Karpas-422 (cell line): ENCODE measurements at regions not wholly inside any gene's neighbourhood (a gene's known extent, or its start where the extent isn't known, plus 50 kb on each side); places are given as distances from the start of the nearest gene placed in this dataset.
A peak's percentile ranks its signal among the peaks of the same experiment; 100 is the strongest.

Experiments used
- DNase-seq: peaks from one replicate; pipeline ENCODE4 v3.0.0-alpha.2; 2015
- H2AFZ ChIP-seq: fragments of 200-600 bp; sonication (generic); 2 replicates; pipeline ENCODE4 v1.6.1; 2014; ENCODE audit warnings: antibody characterized with exemption, low read length, mixed read lengths
- H3K27ac ChIP-seq: fragments of 200-600 bp; sonication (generic); 2 replicates; pipeline ENCODE4 v1.5.1; 2014; ENCODE audit warnings: mild to moderate bottlenecking, low read length, moderate library complexity
- H3K27me3 ChIP-seq: fragments of 200-600 bp; sonication (generic); 2 replicates; pipeline ENCODE4 v1.6.1; 2014; ENCODE audit warnings: low read length, mixed read lengths
- H3K36me3 ChIP-seq: fragments of 200-600 bp; sonication (generic); 2 replicates; pipeline ENCODE4 v1.6.1; 2014; ENCODE audit warnings: low read length, mixed read lengths; ENCODE audit not compliant: insufficient read depth
- H3K4me1 ChIP-seq: fragments of 200-600 bp; sonication (generic); 2 replicates; pipeline ENCODE4 v1.6.1; 2014; ENCODE audit warnings: mild to moderate bottlenecking, low read length, mixed read lengths
- H3K4me2 ChIP-seq: fragments of 200-600 bp; sonication (generic); 2 replicates; pipeline ENCODE4 v1.6.1; 2014; ENCODE audit warnings: low read length, low read depth, mild to moderate bottlenecking; ENCODE audit not compliant: poor library complexity, severe bottlenecking
- H3K4me3 ChIP-seq: fragments of 200-600 bp; sonication (generic); 2 replicates; pipeline ENCODE4 v1.5.1; 2014; ENCODE audit warnings: mild to moderate bottlenecking, antibody characterized with exemption, low read length, mixed read lengths
- H3K79me2 ChIP-seq: fragments of 200-600 bp; sonication (generic); 2 replicates; pipeline ENCODE4 v1.6.1; 2014; ENCODE audit warnings: mild to moderate bottlenecking, low read length, mixed read lengths
- H3K9ac ChIP-seq: fragments of 200-600 bp; sonication (generic); 2 replicates; pipeline ENCODE4 v1.6.0; 2014; ENCODE audit warnings: low read length
- H3K9me2 ChIP-seq: fragments of 200-600 bp; sonication (generic), shearing (Covaris generic); replicated peaks from 2 replicates; pipeline ENCODE4 v1.6.0; 2014; ENCODE audit warnings: mild to moderate bottlenecking, low read length, moderate library complexity; ENCODE audit not compliant: insufficient read depth
- H3K9me3 ChIP-seq: fragments of 300-700, 200-600 bp; sonication (generic); 2 replicates; pipeline ENCODE4 v1.6.1; 2014; ENCODE audit warnings: low read length, mixed read lengths
- H4K20me1 ChIP-seq: fragments of 200-600 bp; sonication (generic); 2 replicates; pipeline ENCODE4 v1.6.1; 2014; ENCODE audit warnings: mild to moderate bottlenecking, antibody characterized with exemption, low read length, low read depth; ENCODE audit not compliant: insufficient read depth

DNA sequence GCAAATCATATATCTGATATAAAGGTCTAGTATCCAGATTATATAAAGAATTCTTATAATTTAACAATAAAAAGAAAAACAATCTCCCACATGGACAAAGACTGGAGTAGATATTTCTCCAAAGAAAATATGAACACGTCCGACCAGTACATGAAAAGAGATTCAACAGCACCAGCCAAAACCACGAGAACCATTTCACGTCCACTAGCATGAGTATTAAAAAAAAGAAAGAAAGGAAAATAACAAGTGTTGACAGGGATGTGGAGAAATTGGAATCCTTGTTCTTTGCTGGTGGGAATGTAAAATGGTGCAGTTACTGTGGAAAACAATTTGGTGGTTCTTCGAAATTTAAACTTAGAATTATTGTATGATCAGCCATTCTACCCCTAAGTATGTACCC lies 432.7 kb upstream of the TRIB2 start:
- Histone ChIP-seq H3K9me3 (no peaks in the 10 kb centered on the region), H2AFZ (no peak overlapping the region), H3K36me3 (no peaks in the 10 kb centered on the region), H3K27ac (no peak overlapping the region), H3K4me2 (no peak overlapping the region), H3K9me2 (no peaks in the 10 kb centered on the region), H3K9ac (no peak overlapping the region), H3K4me1 (no peaks in the 10 kb centered on the region), H3K4me3 (no peak overlapping the region), H3K27me3 (no peaks in the 10 kb centered on the region), H3K79me2 (no peaks in the 10 kb centered on the region), H4K20me1 (no peaks in the 10 kb centered on the region)
- DNase-seq: no peak

DNA sequence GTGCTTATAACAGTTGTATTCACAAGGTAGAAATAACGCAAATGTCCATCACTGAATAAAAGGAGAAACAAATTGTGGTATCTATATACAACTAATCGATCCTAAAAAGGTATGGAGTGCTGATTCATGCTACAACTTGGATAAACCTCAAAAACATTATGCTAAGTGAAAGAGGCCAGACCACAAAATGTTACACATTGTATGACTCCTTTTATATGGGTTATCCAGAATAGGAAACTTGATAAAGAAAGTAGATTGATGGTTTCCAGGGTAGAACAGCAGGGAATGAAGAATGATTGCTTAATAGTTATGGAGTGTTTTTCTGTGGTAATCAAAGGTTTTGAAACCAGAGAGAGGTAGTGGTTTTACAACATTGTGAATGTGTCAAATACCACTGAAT lies 432.2 kb upstream of the TRIB2 start:
- Histone ChIP-seq H3K9ac (no peak overlapping the region), H3K36me3 (no peaks in the 10 kb centered on the region), H3K9me3 (no peaks in the 10 kb centered on the region), H3K27me3 (no peaks in the 10 kb centered on the region), H4K20me1 (no peaks in the 10 kb centered on the region), H2AFZ (no peak overlapping the region), H3K79me2 (no peaks in the 10 kb centered on the region), H3K27ac (no peak overlapping the region), H3K4me3 (no peak overlapping the region), H3K4me2 (no peak overlapping the region), H3K4me1 (no peaks in the 10 kb centered on the region), H3K9me2 (no peaks in the 10 kb centered on the region)
- no peak for DNase-seq

DNA sequence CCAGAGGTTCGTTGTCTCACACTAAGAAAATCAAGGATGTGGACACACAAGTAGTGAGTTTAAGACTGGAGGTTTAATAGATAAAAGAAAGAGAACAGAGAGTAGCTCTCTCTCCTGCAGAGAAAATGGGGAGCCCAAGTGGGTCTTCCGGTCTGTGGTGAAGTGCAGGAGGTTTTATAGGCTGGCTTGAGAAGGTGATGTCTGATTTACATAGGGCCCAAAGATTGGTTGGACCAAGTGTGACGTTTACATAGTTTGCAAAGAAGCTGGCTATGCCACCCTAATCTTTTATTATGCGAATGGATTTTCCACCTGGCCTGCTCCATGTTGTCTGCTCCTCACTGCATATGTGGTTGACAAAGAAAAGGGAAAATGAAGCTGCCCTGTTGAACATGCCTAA lies 430.4 kb upstream of the TRIB2 start:
- Histone ChIP-seq H3K79me2 (no peaks in the 10 kb centered on the region), H3K9ac (no peak overlapping the region), H2AFZ (no peak overlapping the region), H3K27ac (no peak overlapping the region), H3K4me1 (no peaks in the 10 kb centered on the region), H3K4me3 (no peak overlapping the region), H3K4me2 (no peak overlapping the region), H3K9me3 (no peaks in the 10 kb centered on the region), H3K36me3 (no peaks in the 10 kb centered on the region), H4K20me1 (no peaks in the 10 kb centered on the region), H3K9me2 (no peaks in the 10 kb centered on the region), H3K27me3 (no peaks in the 10 kb centered on the region)
- no peak for DNase-seq

DNA sequence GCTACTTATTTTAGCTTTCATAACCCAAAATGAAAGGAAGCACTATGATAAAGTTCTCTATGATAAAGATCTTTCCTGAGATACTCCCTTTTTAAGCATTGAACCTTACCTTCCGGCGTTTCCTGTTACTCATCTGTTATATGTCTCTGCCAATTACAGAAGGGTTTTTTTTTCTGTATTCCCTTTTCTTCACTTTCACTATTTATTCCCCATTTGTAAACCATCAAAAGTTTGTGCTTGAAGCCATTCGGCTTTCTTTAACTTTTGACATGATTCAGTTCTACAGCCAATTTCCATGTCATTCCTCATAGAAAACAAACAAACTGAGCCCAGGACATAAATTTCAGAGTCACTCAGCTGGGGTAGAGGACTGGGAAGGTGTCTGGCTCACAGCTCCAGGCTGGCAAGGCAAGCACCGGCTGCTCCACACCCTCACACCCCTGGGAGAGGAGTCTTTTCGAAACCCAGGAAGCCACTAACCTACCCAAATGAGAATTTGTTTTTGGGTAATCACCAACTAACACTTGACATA lies 429.4 kb upstream of the TRIB2 start:
- H3K4me2 ChIP-seq: no peak overlapping the region
- H3K9me3 ChIP-seq: no peaks in the 10 kb centered on the region
- no peak overlapping the region for H2AFZ ChIP-seq
- no peak overlapping the region for H3K9ac ChIP-seq
- no peak for DNase-seq
- H3K4me3 ChIP-seq: no peak overlapping the region
- H3K27me3 ChIP-seq: no peaks in the 10 kb centered on the region
- no peak overlapping the region for H3K27ac ChIP-seq
- H3K36me3 ChIP-seq: no peaks in the 10 kb centered on the region
- no peaks in the 10 kb centered on the region for H3K4me1 ChIP-seq
- no peaks in the 10 kb centered on the region for H4K20me1 ChIP-seq
- no peaks in the 10 kb centered on the region for H3K79me2 ChIP-seq
- no peaks in the 10 kb centered on the region for H3K9me2 ChIP-seq

DNA sequence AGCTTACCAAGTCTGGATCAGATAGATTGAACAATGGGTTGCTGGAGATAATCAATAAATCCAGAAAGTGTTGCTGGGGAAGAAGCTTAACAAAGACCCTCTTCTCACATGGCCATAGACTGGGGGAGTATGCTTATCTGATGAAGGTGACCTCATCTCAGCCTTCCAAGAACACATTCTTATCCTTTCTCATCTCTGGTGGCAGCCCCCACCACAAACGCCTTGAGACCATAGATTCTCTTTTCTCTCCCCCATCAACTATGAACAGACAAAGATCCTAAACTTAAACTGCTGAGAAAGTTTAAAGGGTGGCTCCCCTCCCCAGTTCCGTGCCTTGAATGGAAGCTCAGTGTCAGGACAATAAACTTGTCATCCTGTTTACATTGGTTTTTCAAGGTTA lies 428.7 kb upstream of the TRIB2 start:
- Histone ChIP-seq H3K4me2 (no peak overlapping the region), H3K9me3 (no peaks in the 10 kb centered on the region), H3K4me1 (no peaks in the 10 kb centered on the region), H3K79me2 (no peaks in the 10 kb centered on the region), H2AFZ (no peak overlapping the region), H3K4me3 (no peak overlapping the region), H3K9ac (no peak overlapping the region), H3K36me3 (no peaks in the 10 kb centered on the region), H4K20me1 (no peaks in the 10 kb centered on the region), H3K27me3 (no peaks in the 10 kb centered on the region), H3K27ac (no peak overlapping the region), H3K9me2 (no peaks in the 10 kb centered on the region)
- DNase-seq: no peak

DNA sequence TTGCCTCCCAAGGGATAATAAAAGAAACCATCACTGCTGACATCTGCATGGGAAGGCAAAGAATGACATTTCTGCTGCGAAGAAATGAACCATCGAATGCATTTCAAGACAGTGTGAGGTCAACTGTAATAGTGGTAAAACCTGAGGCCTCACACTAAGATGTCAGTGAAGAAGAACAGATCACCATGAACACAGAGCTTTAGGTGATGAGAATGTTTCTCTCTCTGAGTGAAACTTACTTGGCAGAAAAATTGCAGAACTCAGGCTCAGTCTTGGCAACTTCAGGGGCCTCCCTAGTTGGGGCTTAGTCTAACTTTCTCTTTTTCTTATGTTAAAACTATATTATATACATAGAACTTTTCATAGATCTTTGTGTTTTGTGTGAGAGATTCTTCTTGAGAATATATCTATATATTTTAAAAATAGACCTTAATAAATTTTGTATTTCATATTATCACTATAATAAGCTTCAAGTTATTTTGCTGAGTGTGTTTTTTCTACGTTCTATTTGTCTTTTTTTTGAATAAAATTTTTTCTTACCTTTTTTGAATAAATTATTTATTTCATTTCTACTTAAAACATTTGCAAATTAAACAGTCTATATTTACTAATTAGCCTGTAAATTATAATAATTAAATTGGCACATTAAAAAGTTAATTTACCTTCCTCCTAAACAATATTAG lies 427.5 kb upstream of the TRIB2 start:
- DNase-seq: peak; percentile 47
- no peaks in the 10 kb centered on the region for H3K36me3 ChIP-seq
- H2AFZ ChIP-seq: no peak overlapping the region
- H3K9ac ChIP-seq: no peak overlapping the region
- H3K9me2 ChIP-seq: no peaks in the 10 kb centered on the region
- H3K27ac ChIP-seq: no peak overlapping the region
- H3K79me2 ChIP-seq: no peaks in the 10 kb centered on the region
- no peak overlapping the region for H3K4me3 ChIP-seq
- H4K20me1 ChIP-seq: no peaks in the 10 kb centered on the region
- no peaks in the 10 kb centered on the region for H3K4me1 ChIP-seq
- H3K4me2 ChIP-seq: no peak overlapping the region
- H3K27me3 ChIP-seq: no peaks in the 10 kb centered on the region
- no peaks in the 10 kb centered on the region for H3K9me3 ChIP-seq

DNA sequence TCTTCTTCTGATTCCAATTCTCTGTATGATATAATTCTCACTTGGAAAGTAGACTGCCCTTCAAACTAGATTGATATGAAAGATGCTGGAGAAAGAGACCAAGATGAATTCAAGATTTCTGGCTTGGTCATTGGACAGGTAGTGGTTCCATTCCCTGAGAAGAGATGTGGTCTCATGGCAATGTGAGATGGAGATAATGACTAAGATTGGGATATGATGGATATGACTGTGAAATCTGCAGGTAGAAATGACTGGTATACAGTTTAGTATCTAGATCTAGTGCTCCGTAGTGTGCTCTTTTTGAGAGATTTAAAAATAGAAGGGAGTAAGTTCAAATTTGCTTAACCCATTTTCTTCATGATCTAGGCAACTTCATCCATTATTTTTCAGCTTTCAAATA lies 425.4 kb upstream of the TRIB2 start:
- no peaks in the 10 kb centered on the region for H3K27me3 ChIP-seq
- H2AFZ ChIP-seq: no peak overlapping the region
- H3K4me1 ChIP-seq: no peaks in the 10 kb centered on the region
- H3K4me2 ChIP-seq: no peak overlapping the region
- H3K9me2 ChIP-seq: no peaks in the 10 kb centered on the region
- no peak overlapping the region for H3K4me3 ChIP-seq
- H3K36me3 ChIP-seq: no peaks in the 10 kb centered on the region
- H3K27ac ChIP-seq: no peak overlapping the region
- no peak for DNase-seq
- no peaks in the 10 kb centered on the region for H3K79me2 ChIP-seq
- no peak overlapping the region for H3K9ac ChIP-seq
- H4K20me1 ChIP-seq: no peaks in the 10 kb centered on the region
- H3K9me3 ChIP-seq: no peaks in the 10 kb centered on the region

DNA sequence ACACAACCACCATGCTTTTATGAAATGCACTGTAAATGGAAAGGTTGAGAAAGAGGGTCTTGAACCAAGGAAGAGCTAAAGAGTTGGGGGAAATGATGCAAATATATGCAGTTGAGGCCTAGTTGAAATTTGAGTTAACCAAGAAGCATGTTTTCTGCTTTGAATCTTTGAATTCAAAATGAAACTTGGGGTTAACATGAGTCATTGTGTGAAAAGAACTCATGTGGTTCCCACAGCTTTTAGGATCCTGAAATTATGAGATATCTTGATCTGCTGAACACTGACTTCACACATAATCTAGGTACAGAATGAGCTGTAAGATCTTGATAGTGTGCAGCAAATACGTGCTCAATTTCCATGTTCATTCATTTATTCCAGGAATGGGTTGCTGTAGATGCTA lies 422.9 kb upstream of the TRIB2 start:
- no peaks in the 10 kb centered on the region for H3K36me3 ChIP-seq
- no peak overlapping the region for H3K4me2 ChIP-seq
- H3K9me3 ChIP-seq: no peaks in the 10 kb centered on the region
- no peaks in the 10 kb centered on the region for H3K4me1 ChIP-seq
- H3K27ac ChIP-seq: no peak overlapping the region
- H3K79me2 ChIP-seq: no peaks in the 10 kb centered on the region
- H2AFZ ChIP-seq: no peak overlapping the region
- no peak overlapping the region for H3K9ac ChIP-seq
- no peak overlapping the region for H3K4me3 ChIP-seq
- no peak for DNase-seq
- H4K20me1 ChIP-seq: no peaks in the 10 kb centered on the region
- H3K27me3 ChIP-seq: no peaks in the 10 kb centered on the region
- H3K9me2 ChIP-seq: no peaks in the 10 kb centered on the region
